GM12873 (cell line): ENCODE measurements at regions not wholly inside any gene's neighbourhood (a gene's known extent, or its start where the extent isn't known, plus 50 kb on each side); places are given as distances from the start of the nearest gene placed in this dataset.

ENCODE experiments used
- TF ChIP-seq, protein P1 (sequence below): IDR thresholded peaks from 2 replicates; pipeline ENCODE4 v1.5.1; 2012; ENCODE audit warnings: low read depth, mild to moderate bottlenecking, moderate library complexity, low read length, control low read depth; ENCODE audit not compliant: insufficient read depth; ENCODE audit errors: missing control alignments

DNA sequence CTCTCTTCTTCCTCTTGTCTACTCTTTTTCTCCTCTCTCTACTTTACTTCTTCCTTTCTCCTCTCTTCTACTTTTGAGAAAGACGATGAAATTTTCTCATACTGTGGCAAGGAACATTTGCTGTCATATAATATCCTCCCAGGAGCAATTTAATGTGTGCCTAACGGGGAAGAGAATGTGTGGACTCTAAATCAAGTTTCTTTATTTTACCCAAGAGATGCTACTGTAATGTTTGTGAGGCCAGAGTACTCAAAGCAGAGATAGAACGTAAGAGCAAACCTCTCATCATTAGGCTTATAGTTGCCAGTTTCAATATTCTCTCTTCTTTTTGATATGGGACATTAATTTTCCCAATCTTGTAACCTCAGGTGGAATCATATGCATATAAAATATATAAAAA lies 801.4 kb downstream of the BCKDHB start:
- TF ChIP-seq, protein P1, sequence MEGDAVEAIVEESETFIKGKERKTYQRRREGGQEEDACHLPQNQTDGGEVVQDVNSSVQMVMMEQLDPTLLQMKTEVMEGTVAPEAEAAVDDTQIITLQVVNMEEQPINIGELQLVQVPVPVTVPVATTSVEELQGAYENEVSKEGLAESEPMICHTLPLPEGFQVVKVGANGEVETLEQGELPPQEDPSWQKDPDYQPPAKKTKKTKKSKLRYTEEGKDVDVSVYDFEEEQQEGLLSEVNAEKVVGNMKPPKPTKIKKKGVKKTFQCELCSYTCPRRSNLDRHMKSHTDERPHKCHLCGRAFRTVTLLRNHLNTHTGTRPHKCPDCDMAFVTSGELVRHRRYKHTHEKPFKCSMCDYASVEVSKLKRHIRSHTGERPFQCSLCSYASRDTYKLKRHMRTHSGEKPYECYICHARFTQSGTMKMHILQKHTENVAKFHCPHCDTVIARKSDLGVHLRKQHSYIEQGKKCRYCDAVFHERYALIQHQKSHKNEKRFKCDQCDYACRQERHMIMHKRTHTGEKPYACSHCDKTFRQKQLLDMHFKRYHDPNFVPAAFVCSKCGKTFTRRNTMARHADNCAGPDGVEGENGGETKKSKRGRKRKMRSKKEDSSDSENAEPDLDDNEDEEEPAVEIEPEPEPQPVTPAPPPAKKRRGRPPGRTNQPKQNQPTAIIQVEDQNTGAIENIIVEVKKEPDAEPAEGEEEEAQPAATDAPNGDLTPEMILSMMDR, result no peak

GRCh38 chr6:80903711-80904110 lies 797.2 kb downstream of the BCKDHB start:
- TF ChIP-seq, protein P1, result no peak

DNA sequence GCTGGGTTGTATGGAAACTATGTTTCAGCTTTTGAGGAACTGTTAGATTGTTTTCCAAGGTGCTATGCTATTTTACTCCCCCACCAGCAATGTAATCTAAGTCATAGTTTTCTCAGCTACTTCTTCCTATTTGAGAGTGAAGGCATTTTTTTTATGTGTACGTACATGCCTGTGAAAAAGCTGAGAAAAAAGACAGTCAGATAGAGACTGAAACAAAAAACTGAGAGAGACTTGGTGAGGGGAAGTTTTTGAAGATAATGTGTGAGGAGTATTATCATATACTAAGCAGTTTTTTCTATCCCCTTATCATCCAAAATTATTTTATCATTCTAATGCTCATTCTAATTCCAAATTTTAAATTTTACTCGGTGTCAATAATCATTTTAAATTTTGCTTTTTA lies 780.0 kb downstream of the BCKDHB start:
- TF ChIP-seq, protein P1, result no peak

DNA sequence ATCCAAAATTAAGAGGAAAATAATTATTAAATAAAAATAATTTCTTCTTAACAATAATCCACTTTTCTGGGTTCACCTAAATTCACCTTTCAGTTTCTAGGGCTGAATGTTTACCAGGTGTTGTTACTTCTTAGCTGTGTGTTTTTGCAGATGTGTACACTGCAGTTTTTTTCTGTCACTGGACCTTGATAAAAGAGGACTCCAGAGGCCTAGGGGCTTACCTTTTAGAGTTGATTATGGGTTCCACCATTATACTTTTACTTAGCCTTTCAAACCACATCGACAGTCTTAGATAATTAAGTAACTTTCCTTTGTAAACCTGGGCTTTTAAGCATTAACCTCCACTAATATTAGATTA lies 766.5 kb downstream of the BCKDHB start:
- TF ChIP-seq, protein P1, result no peak

DNA sequence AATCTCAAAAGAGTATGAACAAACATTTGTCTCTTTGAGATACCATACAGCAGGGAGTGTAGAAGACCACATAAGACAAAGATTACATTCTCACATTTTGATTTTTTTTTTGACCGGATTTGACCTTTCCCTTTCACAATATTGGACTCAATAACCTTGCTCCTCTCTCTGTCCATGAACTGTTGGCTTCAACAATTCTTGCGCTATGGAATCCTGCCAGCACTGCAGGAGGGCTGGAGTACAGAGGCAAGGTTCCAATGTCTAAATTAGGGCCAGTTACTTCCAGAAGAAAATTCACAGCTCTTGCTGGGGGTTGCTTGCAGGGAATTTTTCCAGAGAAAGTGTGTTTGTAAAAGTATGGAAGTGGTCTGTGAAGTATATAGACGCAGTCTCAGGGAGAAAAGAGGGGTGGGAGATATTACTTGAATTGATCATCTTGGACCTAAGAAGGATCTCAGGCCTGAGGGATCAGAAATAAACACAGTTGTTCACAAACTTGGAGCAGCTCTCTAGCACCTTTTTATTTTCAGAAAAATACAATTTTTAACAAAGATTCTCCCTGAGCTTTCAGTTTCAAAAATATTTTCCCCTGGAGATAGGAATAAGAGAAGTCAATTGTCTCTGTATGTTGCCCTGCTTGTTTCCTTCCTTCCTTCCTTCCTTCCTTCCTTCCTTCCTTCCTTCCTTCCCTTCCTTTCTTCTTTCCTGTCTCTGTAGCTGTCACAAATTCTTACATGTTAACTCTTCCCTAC lies 765.9 kb downstream of the BCKDHB start:
- TF ChIP-seq, protein P1, result no peak

DNA sequence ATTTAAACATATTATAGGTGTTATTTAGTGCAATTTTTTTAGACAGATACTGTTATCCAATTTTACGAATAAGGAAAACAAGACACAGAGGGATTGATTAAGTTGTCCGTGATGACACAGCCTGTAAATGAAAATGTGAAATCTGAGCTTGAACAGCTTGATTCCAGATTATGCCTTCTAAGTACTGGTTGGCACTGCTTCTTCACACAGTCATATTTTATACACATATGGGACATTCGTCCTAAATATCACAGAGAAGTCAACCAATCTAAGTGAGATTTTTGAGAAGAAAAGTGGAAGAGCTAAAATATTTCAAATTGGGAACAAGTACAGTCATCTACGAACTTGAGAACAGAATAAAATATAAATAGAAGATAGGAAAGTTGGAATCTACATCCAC lies 756.3 kb downstream of the BCKDHB start:
- TF ChIP-seq, protein P1, result no peak

DNA sequence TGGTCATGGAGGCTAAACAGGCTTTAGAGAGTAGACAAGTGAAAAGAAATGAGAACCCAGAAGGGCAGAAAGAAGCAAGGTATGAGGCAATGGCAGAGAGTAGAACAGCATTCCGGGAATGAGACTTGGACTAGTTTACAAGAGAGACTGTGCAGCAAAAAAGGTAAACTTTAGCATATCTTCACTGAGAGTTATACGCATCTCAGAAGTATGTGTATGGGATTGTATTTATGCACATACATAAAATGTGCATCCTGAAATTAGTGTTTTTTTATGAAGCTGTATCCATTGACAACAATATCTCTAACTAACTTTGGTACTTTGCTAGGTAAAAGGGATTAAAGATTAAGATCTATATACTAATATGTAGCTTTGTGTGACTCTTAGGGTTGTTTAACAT lies 753.6 kb downstream of the BCKDHB start:
- TF ChIP-seq, protein P1, result no peak
